H1 (cell line): ENCODE measurements at regions not wholly inside any gene's neighbourhood (a gene's known extent, or its start where the extent isn't known, plus 50 kb on each side); places are given as distances from the start of the nearest gene placed in this dataset.
"Not testable (repeated sequence)": the region's sequence is repeated elsewhere in the genome, so short reads cannot be mapped to it uniquely, and the experiment has no call there.

ENCODE experiments used
- CTCF ChIA-PET: fragments of 300-600 bp; sonication (Branson Sonifier 250); formaldehyde crosslinking; loops from one replicate; lab custom pipeline; 2021; ENCODE audit not compliant: partially characterized antibody; lab: Charles Lee
- POLR2A ChIA-PET: fragments of 300-600 bp; sonication (Branson Sonifier 250); formaldehyde crosslinking; loops from one replicate; lab custom pipeline; 2021; ENCODE audit warnings: inconsistent platforms; ENCODE audit not compliant: partially characterized antibody; lab: Charles Lee
- DNase-seq, 2 experiments: peaks; one replicate each; pipeline versions ENCODE4 v3.0.0 to v3.0.0-alpha.2; 2010 to 2022; ENCODE audit warnings: low spot score in 2 of 2, low read depth in 1 of 2, mixed read lengths in 1 of 2
- FAIRE-seq: peaks from 2 replicates; lab custom pipeline; 2011; peaks lifted over from hg19 to GRCh38; lab: Jason Lieb, UNC
- H2AFZ ChIP-seq: 2 replicates; pipeline ENCODE4 v1.8.1; 2012; ENCODE audit warnings: low read length, inconsistent platforms
- H2AK5ac ChIP-seq: 2 replicates; pipeline ENCODE4 v1.6.1; 2013; ENCODE audit warnings: low read depth, low read length
- H2BK120ac ChIP-seq: replicated peaks from 2 replicates; pipeline ENCODE3; 2013; ENCODE audit warnings: low read depth, low read length, inconsistent platforms
- H2BK12ac ChIP-seq: 2 replicates; pipeline ENCODE4 v1.6.1; 2013; ENCODE audit warnings: low read depth, low read length
- H2BK15ac ChIP-seq: 2 replicates; pipeline ENCODE4 v1.6.1; 2013; ENCODE audit warnings: low read length
- H2BK20ac ChIP-seq: 2 replicates; pipeline ENCODE4 v1.6.1; 2013; ENCODE audit warnings: low read length
- H2BK5ac ChIP-seq: 2 replicates; pipeline ENCODE4 v1.6.1; 2013; ENCODE audit warnings: low read depth, low read length
- H3K14ac ChIP-seq: 2 replicates; pipeline ENCODE4 v1.6.1; 2013; ENCODE audit warnings: inconsistent platforms; ENCODE audit not compliant: insufficient read length
- H3K18ac ChIP-seq: 2 replicates; pipeline ENCODE4 v1.6.1; 2013; ENCODE audit warnings: low read length; ENCODE audit errors: extremely low read depth
- H3K23ac ChIP-seq: 2 replicates; pipeline ENCODE4 v1.6.1; 2013; ENCODE audit warnings: inconsistent platforms; ENCODE audit not compliant: insufficient read length
- H3K23me2 ChIP-seq: 2 replicates; pipeline ENCODE4 v1.6.1; 2013; ENCODE audit warnings: low read depth, low read length
- H3K27ac ChIP-seq: 2 replicates; pipeline ENCODE4 v1.6.1; 2011; ENCODE audit warnings: low read depth, low read length, inconsistent platforms
- H3K27me3 ChIP-seq, 4 experiments: replicated peaks in 1 of 4; 1 replicate in 1 of 4; 2 replicates in 3 of 4; pipeline versions ENCODE4 v1.6.1 to v1.8.1; 2011 to 2013; ENCODE audit warnings: low read length in 3 of 4, mild to moderate bottlenecking in 3 of 4, inconsistent platforms in 2 of 4, mixed read lengths in 2 of 4, moderate library complexity in 1 of 4; ENCODE audit not compliant: control insufficient read depth in 3 of 4, insufficient read depth in 3 of 4; ENCODE audit errors: extremely low read depth in 1 of 4
- H3K36me3 ChIP-seq, 4 experiments: 2 replicates each; pipeline versions ENCODE4 v1.6.1 to v1.8.1; 2011 to 2013; ENCODE audit warnings: mild to moderate bottlenecking in 4 of 4, low read length in 3 of 4, moderate library complexity in 2 of 4, control low read depth in 1 of 4, inconsistent platforms in 1 of 4; ENCODE audit not compliant: insufficient read depth in 4 of 4, control insufficient read depth in 2 of 4
- H3K4ac ChIP-seq: replicated peaks from 2 replicates; pipeline ENCODE3; 2013; ENCODE audit warnings: low read length, low read depth, mixed read lengths, inconsistent platforms; ENCODE audit not compliant: insufficient read length
- H3K4me1 ChIP-seq, 4 experiments: replicated peaks in 1 of 4; 1 replicate in 1 of 4; 2 replicates in 3 of 4; pipeline versions ENCODE4 v1.6.1 to v1.8.1; 2011 to 2013; ENCODE audit warnings: low read length in 3 of 4, inconsistent platforms in 2 of 4, mixed read lengths in 1 of 4; ENCODE audit not compliant: insufficient read depth in 4 of 4, control insufficient read depth in 3 of 4
- H3K4me2 ChIP-seq, 2 experiments: 2 replicates each; pipeline versions ENCODE4 v1.6.1 to v1.8.1; 2011 to 2013; ENCODE audit warnings: low read depth in 2 of 2, low read length in 2 of 2, control low read depth in 1 of 2, inconsistent platforms in 1 of 2, mild to moderate bottlenecking in 1 of 2; ENCODE audit not compliant: insufficient read depth in 1 of 2
- H3K4me3 ChIP-seq, 4 experiments: fragments of 200-600, 300-600 bp in 1 of 4; sonication (generic), shearing (Covaris generic), sonication (Bioruptor Twin) in 1 of 4; 2 replicates each; pipeline versions ENCODE4 v1.5.1 to v1.8.1; 2011 to 2016; ENCODE audit warnings: low read length in 4 of 4, low read depth in 3 of 4, control low read depth in 2 of 4, inconsistent platforms in 2 of 4, mild to moderate bottlenecking in 2 of 4, mixed read lengths in 1 of 4, moderate library complexity in 1 of 4; ENCODE audit not compliant: insufficient read depth in 2 of 4; ENCODE audit errors: extremely low read depth in 1 of 4
- H3K56ac ChIP-seq: replicated peaks from 2 replicates; pipeline ENCODE3; 2013; ENCODE audit warnings: low read depth, mild to moderate bottlenecking, mixed read lengths, low read length, inconsistent platforms; ENCODE audit not compliant: insufficient read length
- H3K79me1 ChIP-seq: 2 replicates; pipeline ENCODE4 v1.6.1; 2013; ENCODE audit warnings: low read depth, low read length, control low read depth
- H3K79me2 ChIP-seq, 2 experiments: 2 replicates each; pipeline versions ENCODE4 v1.6.1 to v1.8.1; 2012 to 2013; ENCODE audit warnings: low read length in 2 of 2, mild to moderate bottlenecking in 2 of 2, inconsistent platforms in 1 of 2; ENCODE audit not compliant: insufficient read depth in 2 of 2, control insufficient read depth in 1 of 2
- H3K9ac ChIP-seq, 4 experiments: replicated peaks in 1 of 4; 1 replicate in 1 of 4; 2 replicates in 3 of 4; pipeline versions ENCODE4 v1.6.1 to v1.8.1; 2011 to 2013; ENCODE audit warnings: low read depth in 3 of 4, low read length in 3 of 4, control low read depth in 2 of 4, mild to moderate bottlenecking in 2 of 4, moderate library complexity in 2 of 4, inconsistent platforms in 1 of 4; ENCODE audit errors: extremely low read depth in 1 of 4
- H3K9me3 ChIP-seq, 2 experiments: 2 replicates each; pipeline versions ENCODE4 v1.6.1 to v1.8.1; 2012 to 2013; ENCODE audit warnings: mild to moderate bottlenecking in 2 of 2, moderate library complexity in 2 of 2, control low read depth in 1 of 2, inconsistent platforms in 1 of 2, low read depth in 1 of 2, low read length in 1 of 2, mixed read lengths in 1 of 2; ENCODE audit not compliant: insufficient read depth in 2 of 2
- H4K20me1 ChIP-seq, 2 experiments: replicated peaks in 1 of 2; 2 replicates each; pipeline versions ENCODE3 to v1.8.1; 2011 to 2013; ENCODE audit warnings: inconsistent platforms in 2 of 2, low read length in 2 of 2, mild to moderate bottlenecking in 1 of 2; ENCODE audit not compliant: insufficient read depth in 2 of 2, control insufficient read depth in 1 of 2
- H4K5ac ChIP-seq: 2 replicates; pipeline ENCODE4 v1.6.1; 2013; ENCODE audit warnings: low read length, low read depth, mixed read lengths, inconsistent platforms; ENCODE audit not compliant: insufficient read length
- H4K8ac ChIP-seq: 2 replicates; pipeline ENCODE4 v1.8.0; 2013; ENCODE audit warnings: mild to moderate bottlenecking, moderate library complexity, low read length, inconsistent platforms; ENCODE audit not compliant: insufficient read depth; ENCODE audit errors: extremely low read depth
- H4K91ac ChIP-seq: replicated peaks from 2 replicates; pipeline ENCODE3; 2013; ENCODE audit warnings: low read length, mixed read lengths, inconsistent platforms; ENCODE audit not compliant: insufficient read length
- WGBS, 2 experiments: shearing (Covaris generic) in 1 of 2; methylation state at CpG; one replicate each; pipeline versions ENCODE4 v1.1.6 to v1.1.7; 2013 to 2015; ENCODE audit warnings: low lambda C conversion rate in 2 of 2, mixed read lengths in 2 of 2, inconsistent platforms in 1 of 2, low coverage in 1 of 2, missing lambda C conversion rate in 1 of 2; ENCODE audit not compliant: insufficient replicate concordance in 2 of 2, insufficient coverage in 1 of 2, insufficient read length in 1 of 2; ENCODE audit errors: extremely low coverage in 1 of 2, missing lambda C conversion rate in 1 of 2; 5-methylcytosine and 5-hydroxymethylcytosine counted together

DNA sequence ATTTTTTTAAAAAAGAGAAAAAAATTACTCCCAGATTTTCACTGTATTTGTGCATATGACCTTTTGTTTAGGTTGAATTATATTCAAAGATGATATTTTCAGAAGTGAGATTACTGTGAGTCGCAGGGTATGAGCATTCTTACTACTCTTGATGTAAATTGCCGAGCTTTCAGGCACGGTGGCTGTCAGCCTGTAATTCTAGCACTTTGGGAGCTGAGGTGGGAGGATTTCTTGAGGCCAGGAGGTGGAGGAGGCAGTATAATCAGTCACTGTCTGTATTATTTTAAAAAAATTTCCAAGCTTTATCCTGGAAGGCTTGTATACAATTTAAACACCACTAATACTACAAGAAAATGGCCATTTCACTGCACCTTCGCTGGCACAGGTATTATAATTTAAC, 145.1 kb downstream of the RALA start:
- not testable (repeated sequence) for FAIRE-seq, H2BK15ac ChIP-seq
- CTCF ChIA-PET, result interaction anchor here (1.2 kb wide), 1 partner anchor 10 kb away, joined by 4 read pairs; no protein-coding TSS in a partner anchor

GRCh38 chr7:39774341-39774851, 151.0 kb downstream of the RALA start:
- H3K23ac ChIP-seq, H3K4ac ChIP-seq, H3K18ac ChIP-seq, H4K20me1 ChIP-seq, H3K27me3 ChIP-seq, CTCF ChIA-PET, H3K36me3 ChIP-seq, H2AFZ ChIP-seq, H3K56ac ChIP-seq, H3K4me3 ChIP-seq, H4K8ac ChIP-seq, FAIRE-seq, H3K9me3 ChIP-seq, H4K5ac ChIP-seq, H2BK120ac ChIP-seq, H2BK5ac ChIP-seq, H2BK20ac ChIP-seq, H3K79me1 ChIP-seq, H3K4me2 ChIP-seq, H4K91ac ChIP-seq, H3K14ac ChIP-seq, H2AK5ac ChIP-seq, H3K23me2 ChIP-seq, H3K27ac ChIP-seq, DNase-seq, H2BK15ac ChIP-seq, H3K4me1 ChIP-seq, H2BK12ac ChIP-seq, POLR2A ChIA-PET, H3K79me2 ChIP-seq, H3K9ac ChIP-seq: not testable (repeated sequence)
- WGBS, 2 experiments, result 92% methylated on average over 9 of the region's 9 CpGs; no CpG with 5 or more reads in 1 of the 2 experiments

More for the DNA sequence above, 145.1 kb downstream of the RALA start:
- H3K4me3 ChIP-seq, H2BK5ac ChIP-seq, H3K27me3 ChIP-seq, H3K56ac ChIP-seq, H2AK5ac ChIP-seq, POLR2A ChIA-PET, H4K20me1 ChIP-seq, H3K79me1 ChIP-seq, H4K91ac ChIP-seq, H3K14ac ChIP-seq, H4K5ac ChIP-seq, H3K23me2 ChIP-seq, H3K36me3 ChIP-seq, H3K23ac ChIP-seq, H4K8ac ChIP-seq, DNase-seq, H2AFZ ChIP-seq, H3K18ac ChIP-seq, H3K4ac ChIP-seq, H3K9ac ChIP-seq, H3K9me3 ChIP-seq, H3K79me2 ChIP-seq, H2BK20ac ChIP-seq, H3K27ac ChIP-seq, H2BK12ac ChIP-seq, H3K4me2 ChIP-seq, H3K4me1 ChIP-seq, H2BK120ac ChIP-seq: not testable (repeated sequence)
- WGBS, 2 experiments, result 81% methylated on average over 4 of the region's 4 CpGs; no CpG with 5 or more reads in 1 of the 2 experiments
